HepG2 (cell line): ENCODE measurements at regions not wholly inside any gene's neighbourhood (a gene's known extent, or its start where the extent isn't known, plus 50 kb on each side); places are given as distances from the start of the nearest gene placed in this dataset.
"Not testable (repeated sequence)": the region's sequence is repeated elsewhere in the genome, so short reads cannot be mapped to it uniquely, and the experiment has no call there.

ENCODE experiments used
- ATAC-seq: fragments of 200-7000 bp; cut with Tn5 transposase; 3 replicates; pipeline ENCODE4 v1.9.1; 2020; ENCODE audit warnings: mild to moderate bottlenecking, moderate library complexity
- BruUV-seq: library from RNA; stranded (reverse); fragments of 400-500 nt; replicated peaks from 2 replicates; lab custom pipeline; 2021; lab: Mats Ljungman, UMichigan
- CTCF ChIA-PET: fragments of 300-600 bp; formaldehyde crosslinking; extraction: SDS; loops from one replicate; lab custom pipeline; 2021; ENCODE audit warnings: low total read pairs, inconsistent platforms, low intra/inter-chr PET ratio; lab: Yijun Ruan, JAX
- POLR2A ChIA-PET: fragments of 350-600 bp; sonication (Branson Sonifier 250); formaldehyde crosslinking; loops from one replicate; lab custom pipeline; 2020; ENCODE audit warnings: antibody characterized with exemption, inconsistent platforms; lab: Yijun Ruan, JAX
- DNase-seq: peaks from one replicate; pipeline ENCODE4 v3.0.0-alpha.2; 2015; ENCODE audit warnings: low spot score
- FAIRE-seq: peaks from 3 replicates; lab custom pipeline; 2011; peaks lifted over from hg19 to GRCh38; lab: Jason Lieb, UNC
- H2AFZ ChIP-seq: one replicate; pipeline ENCODE4 v1.6.1; 2011; ENCODE audit warnings: low read length, inconsistent platforms
- H3K27ac ChIP-seq: fragments of 300-600 bp; 3 replicates; pipeline ENCODE4 v1.8.0; 2011; ENCODE audit warnings: mixed run types, mild to moderate bottlenecking, mixed read lengths, low read length, inconsistent platforms; ENCODE audit not compliant: insufficient read depth; ENCODE audit errors: extremely low read length
- H3K27me3 ChIP-seq, 2 experiments: fragments of 200-600 bp in 1 of 2; 2 replicates in 1 of 2; 3 replicates in 1 of 2; pipeline versions ENCODE4 v1.6.0 to v1.8.0; 2011; ENCODE audit warnings: low read length in 2 of 2, mild to moderate bottlenecking in 2 of 2, moderate library complexity in 2 of 2, inconsistent platforms in 1 of 2; ENCODE audit not compliant: insufficient read depth in 2 of 2, control insufficient read depth in 1 of 2
- H3K36me3 ChIP-seq, 2 experiments: fragments of 200-600 bp in 1 of 2; replicated peaks in 1 of 2; 2 replicates in 1 of 2; 3 replicates in 1 of 2; pipeline versions ENCODE4 v1.5.1 to v1.8.0; 2011; ENCODE audit warnings: low read length in 2 of 2, inconsistent platforms in 1 of 2; ENCODE audit not compliant: insufficient read depth in 2 of 2, control insufficient read depth in 1 of 2
- H3K4me1 ChIP-seq: 2 replicates; pipeline ENCODE4 v1.5.1; 2012; ENCODE audit warnings: low read length, inconsistent platforms; ENCODE audit not compliant: insufficient read depth
- H3K4me2 ChIP-seq: 2 replicates; pipeline ENCODE4 v1.6.0; 2011; ENCODE audit warnings: low read depth, low read length, inconsistent platforms
- H3K4me3 ChIP-seq, 3 experiments: fragments of 200-600 bp in 1 of 3; sonication (generic), shearing (Covaris generic) in 1 of 3; replicated peaks in 1 of 3; 2 replicates each; pipeline ENCODE4 v1.5.1; 2011 to 2016; ENCODE audit warnings: low read length in 3 of 3, inconsistent platforms in 2 of 3, low read depth in 2 of 3, mild to moderate bottlenecking in 2 of 3, control low read depth in 1 of 3, mixed read lengths in 1 of 3; ENCODE audit not compliant: insufficient read depth in 1 of 3
- H3K79me2 ChIP-seq: one replicate; pipeline ENCODE4 v1.6.1; 2011; ENCODE audit warnings: low read length, inconsistent platforms; ENCODE audit not compliant: insufficient read depth
- H3K9ac ChIP-seq: 2 replicates; pipeline ENCODE4 v1.6.0; 2011; ENCODE audit warnings: mild to moderate bottlenecking, low read depth, low read length, inconsistent platforms; ENCODE audit not compliant: insufficient read depth
- H3K9me3 ChIP-seq: 2 replicates; pipeline ENCODE4 v1.5.1; 2012; ENCODE audit warnings: mild to moderate bottlenecking, low read length
- H4K20me1 ChIP-seq: 2 replicates; pipeline ENCODE4 v1.6.0; 2011; ENCODE audit warnings: inconsistent platforms, mild to moderate bottlenecking, low read length, moderate library complexity; ENCODE audit not compliant: insufficient read depth
- ATRX ChIP-seq: sonication (generic); formaldehyde crosslinking; IDR thresholded peaks from 2 replicates; pipeline ENCODE4 v1.4.0; 2020; ENCODE audit warnings: missing genetic modification reagents, borderline replicate concordance
- CHD4 ChIP-seq: fragments of 200-600 bp; sonication (generic); IDR thresholded peaks from 2 replicates; pipeline ENCODE4 v1.7.0; 2017; ENCODE audit warnings: mild to moderate bottlenecking, low read length, borderline replicate concordance
- HNRNPH1 ChIP-seq: fragments of 200-400 bp; formaldehyde crosslinking; optimal IDR thresholded peaks from 2 replicates; pipeline ENCODE3; 2017; ENCODE audit warnings: mild to moderate bottlenecking, low read depth, low read length
- MTERF4 ChIP-seq: sonication (generic); formaldehyde crosslinking; IDR thresholded peaks from 2 replicates; pipeline ENCODE4 v1.8.0; 2023; ENCODE audit warnings: mild to moderate bottlenecking, missing genetic modification reagents
- XBP1 ChIP-seq: sonication (generic); formaldehyde crosslinking; IDR thresholded peaks from 2 replicates; pipeline ENCODE4 v1.5.0; 2020; ENCODE audit warnings: missing genetic modification reagents
- ZNF629 ChIP-seq: sonication (generic); formaldehyde crosslinking; conservative IDR thresholded peaks from 2 replicates; pipeline ENCODE4 v1.5.0; 2020; ENCODE audit warnings: missing genetic modification reagents
- ZNF670 ChIP-seq: sonication (generic); formaldehyde crosslinking; IDR thresholded peaks from 2 replicates; pipeline ENCODE4 v1.8.0; 2022; ENCODE audit warnings: mild to moderate bottlenecking, missing genetic modification reagents, borderline replicate concordance
- ZSCAN20 ChIP-seq: sonication (generic); formaldehyde crosslinking; IDR thresholded peaks from 2 replicates; pipeline ENCODE4 v1.4.0; 2020; ENCODE audit warnings: missing genetic modification reagents, mild to moderate bottlenecking, borderline replicate concordance
- WGBS: methylation state at CpG from one replicate; pipeline ENCODE4 v1.1.6; 2017; ENCODE audit warnings: low lambda C conversion rate; 5-methylcytosine and 5-hydroxymethylcytosine counted together
- in situ Hi-C: cut with HindIII; loops from 2 replicates; pipeline ENCODE4 v1.10.0; 2017; ENCODE audit warnings: low pct_unique_long_range_greater_than_20kb; ENCODE audit not compliant: extremely low pct_ligation_motif_present
- intact Hi-C: fragments of 100-400 bp; cut with micrococcal nuclease; formaldehyde crosslinking; loops from one replicate; pipeline ENCODE4 v1.10.0; 2022; ENCODE audit not compliant: unreplicated experiment
- TF ChIP-seq, protein P1 (sequence below): IDR thresholded peaks from 2 replicates; pipeline ENCODE4 v1.6.1; 2012; ENCODE audit warnings: low read depth, low read length, improper control_type of control experiment

DNA sequence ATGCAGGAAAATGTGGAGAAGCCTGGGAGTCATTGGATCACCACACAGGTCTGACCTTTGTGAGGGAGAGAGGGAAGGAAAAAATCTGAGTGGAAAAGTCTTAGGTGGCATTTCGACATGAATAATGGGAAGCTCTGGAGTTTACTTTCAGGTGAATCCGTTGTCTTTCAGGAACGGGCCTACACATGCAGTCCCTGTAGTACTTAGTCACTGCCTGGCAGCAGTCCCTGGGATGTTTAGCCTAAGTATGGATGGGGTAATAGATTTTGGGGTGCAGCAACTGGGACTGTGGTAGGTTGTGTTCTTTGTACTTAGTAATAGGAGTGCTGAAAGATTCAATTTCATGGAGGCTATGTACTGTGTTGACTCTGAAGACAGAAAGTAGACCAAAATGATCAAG lies 227.5 kb upstream of the EPHA3 start:
- Histone ChIP-seq H4K20me1 (no peaks in the 10 kb centered on the region), H3K27ac (no peak overlapping the region), H3K27me3 (no peaks in the 10 kb centered on the region; a peak in 1 of 5 replicates), H3K4me3 (no peak overlapping the region), H3K79me2 (no peaks in the 10 kb centered on the region), H3K4me2 (no peak overlapping the region), H3K36me3 (no peaks in the 10 kb centered on the region), H2AFZ (no peak overlapping the region), H3K9me3 (no peaks in the 10 kb centered on the region), H3K4me1 (no peaks in the 10 kb centered on the region), H3K9ac (no peak overlapping the region)
- BruUV-seq, result no TSS peak
- ChIA-PET CTCF (no interaction called here), POLR2A (no interaction called here)
- ATAC-seq, result no peak
- intact Hi-C loops, result no loop called here
- WGBS, result 0% methylated on average over 3 of the region's 3 CpGs
- in situ Hi-C loops, result no loop called here
- DNase-seq, result no peak
- no peak for FAIRE-seq
- TF ChIP-seq, protein P1, sequence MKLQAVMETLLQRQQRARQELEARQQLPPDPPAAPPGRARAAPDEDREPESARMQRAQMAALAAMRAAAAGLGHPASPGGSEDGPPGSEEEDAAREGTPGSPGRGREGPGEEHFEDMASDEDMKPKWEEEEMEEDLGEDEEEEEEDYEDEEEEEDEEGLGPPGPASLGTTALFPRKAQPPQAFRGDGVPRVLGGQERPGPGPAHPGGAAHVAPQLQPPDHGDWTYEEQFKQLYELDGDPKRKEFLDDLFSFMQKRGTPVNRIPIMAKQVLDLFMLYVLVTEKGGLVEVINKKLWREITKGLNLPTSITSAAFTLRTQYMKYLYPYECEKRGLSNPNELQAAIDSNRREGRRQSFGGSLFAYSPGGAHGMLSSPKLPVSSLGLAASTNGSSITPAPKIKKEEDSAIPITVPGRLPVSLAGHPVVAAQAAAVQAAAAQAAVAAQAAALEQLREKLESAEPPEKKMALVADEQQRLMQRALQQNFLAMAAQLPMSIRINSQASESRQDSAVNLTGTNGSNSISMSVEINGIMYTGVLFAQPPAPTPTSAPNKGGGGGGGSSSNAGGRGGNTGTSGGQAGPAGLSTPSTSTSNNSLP, result no peak
- no peak for TF ChIP-seq ATRX (CRISPR knock-in tag)
- no peak for TF ChIP-seq ZSCAN20 (CRISPR knock-in tag)
- TF ChIP-seq MTERF4 (CRISPR knock-in tag), result no peak
- no peak for TF ChIP-seq ZNF670 (CRISPR knock-in tag)
- no peak for TF ChIP-seq HNRNPH1

- ATAC-seq (no peak), FAIRE-seq (no peak), DNase-seq (no peak)
- no peaks in the 10 kb centered on the region for H3K36me3 ChIP-seq
- H3K79me2 ChIP-seq, result no peaks in the 10 kb centered on the region
- TF ChIP-seq CHD4, result no peak
- no peak for TF ChIP-seq XBP1 (CRISPR knock-in tag)
- TF ChIP-seq ZNF629 (CRISPR knock-in tag), result no peak
- H3K27ac ChIP-seq, result no peak overlapping the region
- intact Hi-C loops, result no loop called here
- no peaks in the 10 kb centered on the region for H4K20me1 ChIP-seq
- POLR2A ChIA-PET, result no interaction called here
- in situ Hi-C loops, result no loop called here
- H3K4me1 ChIP-seq, result no peaks in the 10 kb centered on the region
- no TSS peak for BruUV-seq
- no peak overlapping the region for H3K9ac ChIP-seq
- CTCF ChIA-PET, result no interaction called here
- WGBS, result 0% methylated on average over 2 of the region's 2 CpGs
- H2AFZ ChIP-seq, result no peak overlapping the region
- no peaks in the 10 kb centered on the region; a peak in 1 of 5 replicates for H3K27me3 ChIP-seq
- H3K9me3 ChIP-seq, result no peaks in the 10 kb centered on the region
- no peak overlapping the region for H3K4me2 ChIP-seq
- no peak overlapping the region for H3K4me3 ChIP-seq
Measured at GRCh38 chr3:88882121-88882520, 225.3 kb upstream of the EPHA3 start.

GRCh38 chr3:88886624-88887023 lies 220.8 kb upstream of the EPHA3 start:
- H3K27ac ChIP-seq, ATAC-seq, H2AFZ ChIP-seq, H3K9ac ChIP-seq, BruUV-seq, H3K79me2 ChIP-seq, in situ Hi-C loops, H3K36me3 ChIP-seq, H3K4me1 ChIP-seq, FAIRE-seq, DNase-seq, H4K20me1 ChIP-seq, CTCF ChIA-PET, intact Hi-C loops, POLR2A ChIA-PET, H3K27me3 ChIP-seq, H3K4me3 ChIP-seq, H3K4me2 ChIP-seq: not testable (repeated sequence)
- H3K9me3 ChIP-seq, result peaks cover 19% of the 10 kb centered on the region
- 56% methylated on average over 9 of the region's 12 CpGs for WGBS
